ENCODE measurements at regions not wholly inside any gene's neighbourhood (a gene's known extent, or its start where the extent isn't known, plus 50 kb on each side); places are given as distances from the start of the nearest gene placed in this dataset.

- H2AFZ ChIP-seq, result no peak overlapping the region
- TF ChIP-seq STAT1 (IDR thresholded peaks at IDR 0.05; ENCODE audit: unreplicated experiment), result no peak
- TF ChIP-seq, protein P1, sequence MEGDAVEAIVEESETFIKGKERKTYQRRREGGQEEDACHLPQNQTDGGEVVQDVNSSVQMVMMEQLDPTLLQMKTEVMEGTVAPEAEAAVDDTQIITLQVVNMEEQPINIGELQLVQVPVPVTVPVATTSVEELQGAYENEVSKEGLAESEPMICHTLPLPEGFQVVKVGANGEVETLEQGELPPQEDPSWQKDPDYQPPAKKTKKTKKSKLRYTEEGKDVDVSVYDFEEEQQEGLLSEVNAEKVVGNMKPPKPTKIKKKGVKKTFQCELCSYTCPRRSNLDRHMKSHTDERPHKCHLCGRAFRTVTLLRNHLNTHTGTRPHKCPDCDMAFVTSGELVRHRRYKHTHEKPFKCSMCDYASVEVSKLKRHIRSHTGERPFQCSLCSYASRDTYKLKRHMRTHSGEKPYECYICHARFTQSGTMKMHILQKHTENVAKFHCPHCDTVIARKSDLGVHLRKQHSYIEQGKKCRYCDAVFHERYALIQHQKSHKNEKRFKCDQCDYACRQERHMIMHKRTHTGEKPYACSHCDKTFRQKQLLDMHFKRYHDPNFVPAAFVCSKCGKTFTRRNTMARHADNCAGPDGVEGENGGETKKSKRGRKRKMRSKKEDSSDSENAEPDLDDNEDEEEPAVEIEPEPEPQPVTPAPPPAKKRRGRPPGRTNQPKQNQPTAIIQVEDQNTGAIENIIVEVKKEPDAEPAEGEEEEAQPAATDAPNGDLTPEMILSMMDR (conservative IDR thresholded peaks at IDR 0.05; ENCODE audit: low read depth in 2 of 2), result no peak
- TF ChIP-seq JUNB (IDR thresholded peaks at IDR 0.05; ENCODE audit: unreplicated experiment), result no peak
- no peak for TF ChIP-seq ZNF114 (CRISPR knock-in tag; IDR thresholded peaks at IDR 0.05)
- no peak for TF ChIP-seq EZH2 (IDR thresholded peaks at IDR 0.05; ENCODE audit: low read depth, unreplicated experiment)
- no peak for TF ChIP-seq ZNF462 (CRISPR knock-in tag; IDR thresholded peaks at IDR 0.05)
- no peak for TF ChIP-seq REST (IDR thresholded peaks at IDR 0.05; ENCODE audit: unreplicated experiment)
- no peak for TF ChIP-seq NANOG (IDR thresholded peaks at IDR 0.05; ENCODE audit: borderline replicate concordance)
- TF ChIP-seq POLR2AphosphoS5 (IDR thresholded peaks at IDR 0.05; ENCODE audit: low read depth), result no peak
- no peak for TF ChIP-seq EZH2phosphoT487 (IDR thresholded peaks at IDR 0.05; ENCODE audit: unreplicated experiment)
Observed at GRCh38 chr7:94250987-94251386, 143.7 kb upstream of the COL1A2 start.

More at GRCh38 chr7:94250987-94251386, 143.7 kb upstream of the COL1A2 start:
- Mint-ChIP-seq H3K27me3 (ENCODE audit: insufficient read depth, low read depth, poor library complexity) (peaks cover 2% of the 10 kb centered on the region), H3K36me3 (ENCODE audit: low read depth) (no peaks in the 10 kb centered on the region), H3K27ac (no peak overlapping the region), H3K4me3 (no peak overlapping the region), H3K4me1 (peaks cover 10% of the 10 kb centered on the region), H3K9me3 (no peaks in the 10 kb centered on the region; the same call in 2 of the 3 replicates)
- H3K4me1 ChIP-seq (ENCODE audit: insufficient read depth), result peaks cover 9% of the 10 kb centered on the region; the same call in 1 of the 2 replicates
- H3K27ac ChIP-seq (ENCODE audit: low read depth), result no peak overlapping the region
- H3F3A ChIP-seq (replicated peaks; ENCODE audit: low read depth), result no peaks in the 10 kb centered on the region
- H3K4me3 ChIP-seq, result no peak overlapping the region
- H3K4me2 ChIP-seq, result no peak overlapping the region
- ATAC-seq, result no peak
- H3K9me2 ChIP-seq (ENCODE audit: insufficient read depth), result 0 out of 2 replicates have a peak, but pooled peaks cover 4% of the 10 kb centered on the region
- H4K20me1 ChIP-seq (replicated peaks; ENCODE audit: insufficient read depth), result no peaks in the 10 kb centered on the region
- no peaks in the 10 kb centered on the region for H3K27me3 ChIP-seq (ENCODE audit: insufficient read depth)
- no peaks in the 10 kb centered on the region for H3K79me2 ChIP-seq (replicated peaks; ENCODE audit: insufficient read depth)
- no peak for DNase-seq (ENCODE audit: low spot score)
- no peaks in the 10 kb centered on the region for H3K36me3 ChIP-seq (ENCODE audit: insufficient read depth)
